Caco-2 (cell line): ENCODE measurements at regions not wholly inside any gene's neighbourhood (a gene's known extent, or its start where the extent isn't known, plus 50 kb on each side); places are given as distances from the start of the nearest gene placed in this dataset.

ENCODE experiments used
- BruUV-seq: library from RNA; stranded (reverse); fragments of 400-500 nt; replicated peaks from 2 replicates; lab custom pipeline; 2021; lab: Mats Ljungman, UMichigan
- CTCF ChIA-PET: fragments of 300-600 bp; sonication (Branson Sonifier 250); formaldehyde crosslinking; loops from one replicate; lab custom pipeline; 2022; ENCODE audit warnings: antibody characterized with exemption; lab: Charles Lee
- POLR2A ChIA-PET: fragments of 300-600 bp; sonication (Branson Sonifier 250); formaldehyde crosslinking; loops from one replicate; lab custom pipeline; 2022; ENCODE audit warnings: antibody characterized with exemption; lab: Charles Lee
- DNase-seq, 2 experiments: peaks; one replicate each; pipeline versions ENCODE4 v3.0.0 to v3.0.0-alpha.2; 2020 to 2022
- H3K27me3 ChIP-seq: replicated peaks from 2 replicates; pipeline ENCODE4 v1.6.0; 2011; ENCODE audit warnings: low read length; ENCODE audit not compliant: control insufficient read depth, insufficient read depth
- H3K36me3 ChIP-seq: 2 replicates; pipeline ENCODE4 v1.5.1; 2011; ENCODE audit warnings: low read length; ENCODE audit not compliant: control insufficient read depth, insufficient read depth
- H3K4me1 ChIP-seq: fragments of 250-450 bp; sonication (Bioruptor Pico); 2 replicates; pipeline ENCODE4 v1.5.1; 2020; ENCODE audit warnings: mild to moderate bottlenecking
- H3K4me3 ChIP-seq: 2 replicates; pipeline ENCODE4 v1.5.1; 2011; ENCODE audit warnings: low read depth, mild to moderate bottlenecking, control low read depth, low read length
- H3K9me3 ChIP-seq: fragments of 250-450 bp; sonication (Bioruptor Pico); 2 replicates; pipeline ENCODE4 v1.5.1; 2020; ENCODE audit warnings: mild to moderate bottlenecking, moderate library complexity
- H3K27ac Mint-ChIP-seq: one replicate; pipeline ENCODE4 v1.8.0; 2022; ENCODE audit warnings: mixed read lengths; ENCODE audit not compliant: unreplicated experiment
- H3K27me3 Mint-ChIP-seq: one replicate; pipeline ENCODE4 v1.8.0; 2022; ENCODE audit warnings: mixed read lengths; ENCODE audit not compliant: insufficient read depth, unreplicated experiment
- H3K36me3 Mint-ChIP-seq: one replicate; pipeline ENCODE4 v1.8.0; 2022; ENCODE audit warnings: mild to moderate bottlenecking, mixed read lengths; ENCODE audit not compliant: insufficient read depth, unreplicated experiment
- H3K4me1 Mint-ChIP-seq: one replicate; pipeline ENCODE4 v1.8.0; 2022; ENCODE audit warnings: low read depth, mixed read lengths; ENCODE audit not compliant: unreplicated experiment
- H3K4me3 Mint-ChIP-seq: one replicate; pipeline ENCODE4 v1.8.0; 2022; ENCODE audit warnings: mild to moderate bottlenecking, moderate library complexity, mixed read lengths; ENCODE audit not compliant: unreplicated experiment
- H3K9me3 Mint-ChIP-seq: one replicate; pipeline ENCODE4 v1.8.0; 2022; ENCODE audit warnings: mixed read lengths; ENCODE audit not compliant: unreplicated experiment
- intact Hi-C: fragments of 100-400 bp; cut with micrococcal nuclease; formaldehyde crosslinking; loops from one replicate; pipeline ENCODE4 v1.10.0; 2022; ENCODE audit not compliant: unreplicated experiment
- TF ChIP-seq, protein P1 (sequence below), 2 experiments: fragments of 200-600 bp in 1 of 2; IDR thresholded peaks; 1 replicate in 1 of 2; 2 replicates in 1 of 2; pipeline versions ENCODE4 v1.5.1 to v1.8.0; 2011 to 2022; ENCODE audit warnings: antibody characterized with exemption in 1 of 2, control low read depth in 1 of 2, inconsistent platforms in 1 of 2, low read depth in 1 of 2, low read length in 1 of 2, mild to moderate bottlenecking in 1 of 2, moderate library complexity in 1 of 2; ENCODE audit not compliant: insufficient read depth in 1 of 2, severe bottlenecking in 1 of 2, unreplicated experiment in 1 of 2

DNA sequence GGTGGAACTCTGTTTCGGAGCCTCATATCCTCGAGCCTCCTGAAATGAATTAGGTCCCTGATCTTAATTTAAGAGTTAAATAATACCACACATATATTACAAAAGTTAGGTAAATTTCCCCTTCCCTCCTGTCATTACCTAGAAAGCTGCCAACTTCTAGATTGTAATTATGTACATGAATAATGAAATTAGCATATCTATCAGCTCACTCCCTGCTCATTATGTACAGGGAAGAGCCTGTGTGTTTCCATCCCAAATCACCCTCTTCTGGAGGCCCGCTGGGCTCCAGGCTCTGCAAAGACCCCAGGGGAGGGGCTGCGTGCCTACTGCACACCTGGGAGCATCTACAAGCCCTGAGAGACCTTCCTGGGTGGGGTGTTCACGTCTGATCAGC, 384.1 kb downstream of the MN1 start:
- H3K27ac Mint-ChIP-seq = no peak overlapping the region
- H3K4me3 ChIP-seq = no peak overlapping the region
- ChIA-PET POLR2A (no interaction called here), CTCF (interaction anchor here (0.6 kb wide), 1 partner anchor 54 kb away, joined by 4 read pairs; no protein-coding TSS in a partner anchor)
- intact Hi-C loops = no loop called here
- no peaks in the 10 kb centered on the region for H3K27me3 ChIP-seq
- H3K36me3 ChIP-seq = no peaks in the 10 kb centered on the region
- H3K9me3 ChIP-seq = no peaks in the 10 kb centered on the region
- no peaks in the 10 kb centered on the region for H3K4me1 Mint-ChIP-seq
- TF ChIP-seq, protein P1, sequence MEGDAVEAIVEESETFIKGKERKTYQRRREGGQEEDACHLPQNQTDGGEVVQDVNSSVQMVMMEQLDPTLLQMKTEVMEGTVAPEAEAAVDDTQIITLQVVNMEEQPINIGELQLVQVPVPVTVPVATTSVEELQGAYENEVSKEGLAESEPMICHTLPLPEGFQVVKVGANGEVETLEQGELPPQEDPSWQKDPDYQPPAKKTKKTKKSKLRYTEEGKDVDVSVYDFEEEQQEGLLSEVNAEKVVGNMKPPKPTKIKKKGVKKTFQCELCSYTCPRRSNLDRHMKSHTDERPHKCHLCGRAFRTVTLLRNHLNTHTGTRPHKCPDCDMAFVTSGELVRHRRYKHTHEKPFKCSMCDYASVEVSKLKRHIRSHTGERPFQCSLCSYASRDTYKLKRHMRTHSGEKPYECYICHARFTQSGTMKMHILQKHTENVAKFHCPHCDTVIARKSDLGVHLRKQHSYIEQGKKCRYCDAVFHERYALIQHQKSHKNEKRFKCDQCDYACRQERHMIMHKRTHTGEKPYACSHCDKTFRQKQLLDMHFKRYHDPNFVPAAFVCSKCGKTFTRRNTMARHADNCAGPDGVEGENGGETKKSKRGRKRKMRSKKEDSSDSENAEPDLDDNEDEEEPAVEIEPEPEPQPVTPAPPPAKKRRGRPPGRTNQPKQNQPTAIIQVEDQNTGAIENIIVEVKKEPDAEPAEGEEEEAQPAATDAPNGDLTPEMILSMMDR (IDR thresholded peaks at IDR 0.05; ENCODE audit: insufficient read depth in 1 of 2, low read depth in 1 of 2, low read length in 1 of 2, severe bottlenecking in 1 of 2, unreplicated experiment in 1 of 2) = no peak
- H3K36me3 Mint-ChIP-seq = no peaks in the 10 kb centered on the region
- H3K4me3 Mint-ChIP-seq = no peak overlapping the region
- H3K4me1 ChIP-seq = no peaks in the 10 kb centered on the region
- no peak for DNase-seq
- H3K9me3 Mint-ChIP-seq = peaks cover 8% of the 10 kb centered on the region
- no TSS peak for BruUV-seq
- H3K27me3 Mint-ChIP-seq = peaks cover 13% of the 10 kb centered on the region

DNA sequence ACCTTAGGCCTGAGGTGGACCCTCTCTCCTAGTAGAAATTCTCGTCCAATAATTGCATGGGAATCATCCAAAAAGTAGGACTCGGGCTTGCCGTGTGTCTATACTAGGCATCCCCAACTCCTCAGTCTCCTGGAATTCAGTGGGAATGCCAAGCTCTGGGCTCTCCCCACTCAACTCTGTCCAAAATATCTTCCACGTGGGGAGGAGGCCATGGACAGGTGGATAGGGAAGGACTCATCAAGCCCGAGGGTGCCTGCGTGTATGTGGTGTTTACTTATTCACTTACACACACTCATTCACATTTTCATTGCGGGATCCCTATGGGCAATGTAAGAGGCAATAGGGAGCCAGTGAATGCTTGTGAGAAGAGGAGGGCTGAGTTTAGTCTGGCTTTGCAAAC, 383.3 kb downstream of the MN1 start:
- no peaks in the 10 kb centered on the region for H3K4me1 ChIP-seq
- TF ChIP-seq, protein P1 (IDR thresholded peaks at IDR 0.05; ENCODE audit: insufficient read depth in 1 of 2, low read depth in 1 of 2, low read length in 1 of 2, severe bottlenecking in 1 of 2, unreplicated experiment in 1 of 2) = no peak
- Mint-ChIP-seq H3K9me3 (peaks cover 17% of the 10 kb centered on the region), H3K4me3 (no peak overlapping the region), H3K36me3 (no peaks in the 10 kb centered on the region), H3K27me3 (peaks cover 13% of the 10 kb centered on the region), H3K4me1 (no peaks in the 10 kb centered on the region), H3K27ac (no peak overlapping the region)
- POLR2A ChIA-PET = no interaction called here
- BruUV-seq = no TSS peak
- CTCF ChIA-PET = interaction anchor here (0.5 kb wide), 1 partner anchor 399 kb away, joined by 6 read pairs; no protein-coding TSS in a partner anchor
- H3K9me3 ChIP-seq = no peaks in the 10 kb centered on the region
- H3K27me3 ChIP-seq = no peaks in the 10 kb centered on the region
- intact Hi-C loops = no loop called here
- H3K36me3 ChIP-seq = no peaks in the 10 kb centered on the region
- H3K4me3 ChIP-seq = no peak overlapping the region
- DNase-seq = no peak

DNA sequence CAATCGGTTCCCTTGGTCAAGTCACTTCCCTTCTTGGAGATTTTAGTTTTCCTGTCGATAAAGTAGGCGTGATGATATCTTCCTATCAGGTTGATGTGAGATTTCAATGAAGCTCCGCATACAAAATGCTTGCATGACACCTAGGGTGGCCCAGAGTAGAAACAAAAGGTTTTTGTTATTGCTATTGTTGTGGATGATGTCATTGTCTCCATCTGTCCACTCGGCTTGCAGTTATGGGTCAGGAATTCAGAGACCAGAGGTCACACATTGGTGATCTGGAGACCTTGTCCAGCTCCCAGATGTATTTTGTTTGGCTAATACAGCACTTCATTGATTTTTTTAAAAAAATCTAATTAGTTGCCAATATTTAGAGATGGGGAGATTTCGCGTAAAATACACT, 382.1 kb downstream of the MN1 start:
- CTCF ChIA-PET = no interaction called here
- H3K36me3 ChIP-seq = no peaks in the 10 kb centered on the region
- no peaks in the 10 kb centered on the region for H3K4me1 ChIP-seq
- H3K4me3 ChIP-seq = no peak overlapping the region
- POLR2A ChIA-PET = no interaction called here
- Mint-ChIP-seq H3K36me3 (no peaks in the 10 kb centered on the region), H3K9me3 (peaks cover 17% of the 10 kb centered on the region), H3K4me3 (no peak overlapping the region), H3K27me3 (peaks cover 13% of the 10 kb centered on the region), H3K27ac (no peak overlapping the region), H3K4me1 (no peaks in the 10 kb centered on the region)
- intact Hi-C loops = no loop called here
- no peaks in the 10 kb centered on the region for H3K9me3 ChIP-seq
- TF ChIP-seq, protein P1 (IDR thresholded peaks at IDR 0.05; ENCODE audit: insufficient read depth in 1 of 2, low read depth in 1 of 2, low read length in 1 of 2, severe bottlenecking in 1 of 2, unreplicated experiment in 1 of 2) = no peak
- DNase-seq = no peak
- BruUV-seq = no TSS peak
- no peaks in the 10 kb centered on the region for H3K27me3 ChIP-seq
